ENCODE measurements at regions not wholly inside any gene's neighbourhood (a gene's known extent, or its start where the extent isn't known, plus 50 kb on each side); places are given as distances from the start of the nearest gene placed in this dataset.
A peak's percentile ranks its signal among the peaks of the same experiment; 100 is the strongest.

GRCh38 chr15:20351448-20351971 lies 190.1 kb downstream of the GOLGA6L6 start:
- BruUV-seq (replicated peaks), result no TSS peak
- ChIA-PET CTCF (no interaction called here), POLR2A (no interaction called here)
- TF ChIP-seq POLR2AphosphoS5 (IDR thresholded peaks at IDR 0.05; ENCODE audit: low read depth, low read length) (no peak), CTCF (IDR thresholded peaks at IDR 0.05) (no peak), SIN3A (IDR thresholded peaks at IDR 0.05; ENCODE audit: borderline replicate concordance, insufficient read depth, low read depth, low read length) (no peak), TCF7L2 (IDR thresholded peaks at IDR 0.05; ENCODE audit: low read depth, low read length) (no peak), REST (IDR thresholded peaks at IDR 0.05; ENCODE audit: insufficient read depth in 1 of 2, low read depth in 2 of 2, low read length in 1 of 2) (no peak)
- H3K27me3 ChIP-seq (ENCODE audit: control insufficient read depth, insufficient read depth, low read length), result no peaks in the 10 kb centered on the region
- H3K4me3 ChIP-seq (ENCODE audit: low read depth in 2 of 2, low read length in 2 of 2), result no peak overlapping the region
- no peaks in the 10 kb centered on the region for H3K36me3 ChIP-seq (ENCODE audit: control insufficient read depth, insufficient read depth, low read length)
- no peaks in the 10 kb centered on the region for H3K4me1 ChIP-seq (ENCODE audit: control insufficient read depth, insufficient read depth, low read length)
- no peak for DNase-seq (ENCODE audit: low read depth, low spot score)
- in situ Hi-C loops (cut with HindIII; ENCODE audit: low pct_unique_long_range_greater_than_20kb, low sequenced_read_pairs) (no loop called here), intact Hi-C loops (cut with micrococcal nuclease; ENCODE audit: unreplicated experiment) (no loop called here)
- ATAC-seq, result no peak
- H3K27ac ChIP-seq (ENCODE audit: low read length), result no peak overlapping the region
- no peaks in the 10 kb centered on the region for H3K9me3 ChIP-seq (ENCODE audit: control insufficient read depth, insufficient read depth, low read depth, low read length)

- Histone ChIP-seq H3K9me3 (ENCODE audit: control insufficient read depth, insufficient read depth, low read depth, low read length) (no peaks in the 10 kb centered on the region), H3K27ac (ENCODE audit: low read length) (no peak overlapping the region), H3K4me1 (ENCODE audit: control insufficient read depth, insufficient read depth, low read length) (no peaks in the 10 kb centered on the region), H3K27me3 (ENCODE audit: control insufficient read depth, insufficient read depth, low read length) (no peaks in the 10 kb centered on the region), H3K36me3 (ENCODE audit: control insufficient read depth, insufficient read depth, low read length) (no peaks in the 10 kb centered on the region), H3K4me3 (ENCODE audit: low read depth in 2 of 2, low read length in 2 of 2) (no peak overlapping the region)
- ChIA-PET CTCF (no interaction called here), POLR2A (no interaction called here)
- no TSS peak for BruUV-seq (replicated peaks)
- DNase-seq (ENCODE audit: low read depth, low spot score) (no peak), ATAC-seq (no peak)
- intact Hi-C loops (cut with micrococcal nuclease; ENCODE audit: unreplicated experiment), result no loop called here
- TF ChIP-seq SIN3A (IDR thresholded peaks at IDR 0.05; ENCODE audit: borderline replicate concordance, insufficient read depth, low read depth, low read length), result no peak
- no peak for TF ChIP-seq CTCF (IDR thresholded peaks at IDR 0.05)
- TF ChIP-seq REST (IDR thresholded peaks at IDR 0.05; ENCODE audit: insufficient read depth in 1 of 2, low read depth in 2 of 2, low read length in 1 of 2), result 0 out of 4 replicates have a peak, but pooled peaks of 1 of the 2 experiments have one; percentile 1
- no peak for TF ChIP-seq POLR2AphosphoS5 (IDR thresholded peaks at IDR 0.05; ENCODE audit: low read depth, low read length)
- in situ Hi-C loops (cut with HindIII; ENCODE audit: low pct_unique_long_range_greater_than_20kb, low sequenced_read_pairs), result no loop called here
These were observed 191.7 kb downstream of the GOLGA6L6 start for GRCh38 chr15:20349774-20350498.

All from Panc1 (cell line).